ENCODE measurements at regions not wholly inside any gene's neighbourhood (a gene's known extent, or its start where the extent isn't known, plus 50 kb on each side); places are given as distances from the start of the nearest gene placed in this dataset.

DNA sequence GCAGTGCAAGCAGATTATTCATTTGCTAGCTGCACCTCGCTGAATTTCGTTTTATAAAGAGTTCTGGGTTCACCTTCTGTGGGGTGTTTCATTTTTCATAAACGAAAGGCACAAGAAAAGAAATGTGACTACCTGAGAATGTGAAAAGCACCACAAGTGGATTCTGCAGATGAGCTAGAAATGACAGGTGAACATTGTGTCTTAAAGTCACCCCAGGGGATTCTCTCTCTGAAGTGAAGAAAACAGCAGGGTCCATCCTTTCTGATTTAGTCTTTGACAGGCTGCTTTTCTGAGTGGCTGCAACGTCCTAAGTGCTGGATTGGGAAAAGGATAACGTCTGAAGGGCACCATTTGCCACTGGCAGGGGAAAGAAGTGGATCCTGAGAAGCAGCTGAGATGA, 469.3 kb downstream of the SPATA31D1 start:
- ATAC-seq (ENCODE audit: insufficient read depth, low read depth) (no peak), DNase-seq (no peak)
- Histone ChIP-seq H3K9me3 (ENCODE audit: insufficient read depth, low read length, severe bottlenecking) (no peaks in the 10 kb centered on the region), H4K20me1 (ENCODE audit: insufficient read depth, low read length) (no peaks in the 10 kb centered on the region), H3K9ac (ENCODE audit: low read depth, low read length) (no peak overlapping the region), H3K4me2 (ENCODE audit: insufficient read depth, low read length) (no peak overlapping the region), H3K4me1 (ENCODE audit: insufficient read depth, low read length) (no peaks in the 10 kb centered on the region), H2AFZ (ENCODE audit: low read depth, low read length) (no peak overlapping the region), H3K79me2 (ENCODE audit: insufficient read depth, low read length) (no peaks in the 10 kb centered on the region), H3K27ac (ENCODE audit: low read length) (no peak overlapping the region), H3K4me3 (ENCODE audit: low read depth in 1 of 2, low read length in 2 of 2) (no peak overlapping the region), H3K27me3 (ENCODE audit: insufficient read depth, low read length, poor library complexity) (no peaks in the 10 kb centered on the region), H3K36me3 (ENCODE audit: insufficient read depth, low read length) (no peaks in the 10 kb centered on the region)
- TF ChIP-seq, protein P1, sequence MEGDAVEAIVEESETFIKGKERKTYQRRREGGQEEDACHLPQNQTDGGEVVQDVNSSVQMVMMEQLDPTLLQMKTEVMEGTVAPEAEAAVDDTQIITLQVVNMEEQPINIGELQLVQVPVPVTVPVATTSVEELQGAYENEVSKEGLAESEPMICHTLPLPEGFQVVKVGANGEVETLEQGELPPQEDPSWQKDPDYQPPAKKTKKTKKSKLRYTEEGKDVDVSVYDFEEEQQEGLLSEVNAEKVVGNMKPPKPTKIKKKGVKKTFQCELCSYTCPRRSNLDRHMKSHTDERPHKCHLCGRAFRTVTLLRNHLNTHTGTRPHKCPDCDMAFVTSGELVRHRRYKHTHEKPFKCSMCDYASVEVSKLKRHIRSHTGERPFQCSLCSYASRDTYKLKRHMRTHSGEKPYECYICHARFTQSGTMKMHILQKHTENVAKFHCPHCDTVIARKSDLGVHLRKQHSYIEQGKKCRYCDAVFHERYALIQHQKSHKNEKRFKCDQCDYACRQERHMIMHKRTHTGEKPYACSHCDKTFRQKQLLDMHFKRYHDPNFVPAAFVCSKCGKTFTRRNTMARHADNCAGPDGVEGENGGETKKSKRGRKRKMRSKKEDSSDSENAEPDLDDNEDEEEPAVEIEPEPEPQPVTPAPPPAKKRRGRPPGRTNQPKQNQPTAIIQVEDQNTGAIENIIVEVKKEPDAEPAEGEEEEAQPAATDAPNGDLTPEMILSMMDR (IDR thresholded peaks at IDR 0.05; ENCODE audit: borderline replicate concordance, extremely low read depth, low read length, poor library complexity, severe bottlenecking), result no peak
- TF ChIP-seq EZH2 (IDR thresholded peaks at IDR 0.05; ENCODE audit: borderline replicate concordance, low read depth, low read length, severe bottlenecking), result no peak

DNA sequence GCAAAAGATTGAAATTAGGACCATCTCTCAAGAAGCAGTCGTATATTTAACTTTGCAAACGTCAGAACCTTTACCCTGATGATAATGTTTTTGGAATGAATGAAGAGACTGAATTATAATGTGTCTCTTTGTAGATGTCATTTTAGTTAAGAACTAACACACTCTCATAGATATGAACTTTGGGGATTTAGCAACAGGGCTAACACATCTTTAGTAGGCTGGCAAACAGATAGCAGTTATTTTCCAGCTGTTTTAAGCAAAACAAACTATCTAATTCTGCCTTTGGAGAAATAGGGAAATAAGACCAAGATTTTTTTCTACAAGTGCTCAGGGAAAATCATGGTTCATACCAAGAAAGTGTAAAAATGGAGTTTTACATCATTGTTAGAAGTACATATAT, 469.7 kb downstream of the SPATA31D1 start:
- Histone ChIP-seq H3K4me3 (ENCODE audit: low read depth in 1 of 2, low read length in 2 of 2) (no peak overlapping the region), H3K79me2 (ENCODE audit: insufficient read depth, low read length) (no peaks in the 10 kb centered on the region), H3K9me3 (ENCODE audit: insufficient read depth, low read length, severe bottlenecking) (no peaks in the 10 kb centered on the region), H3K4me2 (ENCODE audit: insufficient read depth, low read length) (no peak overlapping the region), H3K36me3 (ENCODE audit: insufficient read depth, low read length) (no peaks in the 10 kb centered on the region), H2AFZ (ENCODE audit: low read depth, low read length) (no peak overlapping the region), H4K20me1 (ENCODE audit: insufficient read depth, low read length) (no peaks in the 10 kb centered on the region), H3K27ac (ENCODE audit: low read length) (no peak overlapping the region), H3K4me1 (ENCODE audit: insufficient read depth, low read length) (no peaks in the 10 kb centered on the region), H3K9ac (ENCODE audit: low read depth, low read length) (no peak overlapping the region), H3K27me3 (ENCODE audit: insufficient read depth, low read length, poor library complexity) (no peaks in the 10 kb centered on the region)
- no peak for DNase-seq
- no peak for TF ChIP-seq EZH2 (IDR thresholded peaks at IDR 0.05; ENCODE audit: borderline replicate concordance, low read depth, low read length, severe bottlenecking)
- TF ChIP-seq, protein P1 (IDR thresholded peaks at IDR 0.05; ENCODE audit: borderline replicate concordance, extremely low read depth, low read length, poor library complexity, severe bottlenecking), result no peak
- no peak for ATAC-seq (ENCODE audit: insufficient read depth, low read depth)

DNA sequence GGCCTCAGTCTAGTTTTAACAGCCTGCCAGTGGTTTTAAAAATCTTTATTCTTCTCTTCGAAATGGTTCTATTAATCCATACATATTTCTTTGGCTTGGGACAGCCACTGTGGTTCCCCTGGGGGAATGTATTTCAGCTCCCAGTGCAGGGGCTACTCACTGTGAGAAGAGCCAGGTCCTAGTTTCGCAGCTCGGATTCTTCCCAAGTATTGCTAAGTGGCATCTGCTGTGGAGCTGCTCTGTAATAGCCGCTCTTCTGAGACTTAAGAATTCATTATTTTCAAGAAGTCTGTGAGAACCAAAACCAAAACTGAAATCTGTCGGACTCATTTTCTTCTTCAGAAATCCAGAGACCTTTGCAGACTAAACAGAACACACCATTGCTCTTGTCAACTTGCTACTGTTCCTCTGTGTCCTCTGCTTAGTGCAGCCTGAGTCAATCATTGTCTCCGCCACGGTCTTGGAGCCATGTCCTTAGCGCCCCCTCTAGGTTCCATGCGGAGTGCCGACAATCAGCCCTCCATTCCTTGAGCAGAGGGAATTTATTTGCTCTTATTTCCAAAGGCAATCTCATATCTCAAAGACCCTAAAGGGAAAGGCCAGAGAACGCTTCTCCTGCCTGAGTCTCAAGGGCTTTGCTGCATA, 478.2 kb downstream of the SPATA31D1 start:
- H4K20me1 ChIP-seq (ENCODE audit: insufficient read depth, low read length), result no peaks in the 10 kb centered on the region
- DNase-seq, result no peak
- H3K4me1 ChIP-seq (ENCODE audit: insufficient read depth, low read length), result no peaks in the 10 kb centered on the region
- H3K27ac ChIP-seq (ENCODE audit: low read length), result no peak overlapping the region
- H3K9ac ChIP-seq (ENCODE audit: low read depth, low read length), result no peak overlapping the region
- no peak for ATAC-seq (ENCODE audit: insufficient read depth, low read depth)
- H3K79me2 ChIP-seq (ENCODE audit: insufficient read depth, low read length), result no peaks in the 10 kb centered on the region
- TF ChIP-seq, protein P1 (IDR thresholded peaks at IDR 0.05; ENCODE audit: borderline replicate concordance, extremely low read depth, low read length, poor library complexity, severe bottlenecking), result no peak
- no peak for TF ChIP-seq EZH2 (IDR thresholded peaks at IDR 0.05; ENCODE audit: borderline replicate concordance, low read depth, low read length, severe bottlenecking)
- no peak overlapping the region for H2AFZ ChIP-seq (ENCODE audit: low read depth, low read length)
- no peak overlapping the region for H3K4me2 ChIP-seq (ENCODE audit: insufficient read depth, low read length)
- no peaks in the 10 kb centered on the region for H3K27me3 ChIP-seq (ENCODE audit: insufficient read depth, low read length, poor library complexity)
- H3K9me3 ChIP-seq (ENCODE audit: insufficient read depth, low read length, severe bottlenecking), result no peaks in the 10 kb centered on the region
- no peak overlapping the region for H3K4me3 ChIP-seq (ENCODE audit: low read depth in 1 of 2, low read length in 2 of 2)
- H3K36me3 ChIP-seq (ENCODE audit: insufficient read depth, low read length), result no peaks in the 10 kb centered on the region
